ENCODE measurements at regions not wholly inside any gene's neighbourhood (a gene's known extent, or its start where the extent isn't known, plus 50 kb on each side); places are given as distances from the start of the nearest gene placed in this dataset.

DNA sequence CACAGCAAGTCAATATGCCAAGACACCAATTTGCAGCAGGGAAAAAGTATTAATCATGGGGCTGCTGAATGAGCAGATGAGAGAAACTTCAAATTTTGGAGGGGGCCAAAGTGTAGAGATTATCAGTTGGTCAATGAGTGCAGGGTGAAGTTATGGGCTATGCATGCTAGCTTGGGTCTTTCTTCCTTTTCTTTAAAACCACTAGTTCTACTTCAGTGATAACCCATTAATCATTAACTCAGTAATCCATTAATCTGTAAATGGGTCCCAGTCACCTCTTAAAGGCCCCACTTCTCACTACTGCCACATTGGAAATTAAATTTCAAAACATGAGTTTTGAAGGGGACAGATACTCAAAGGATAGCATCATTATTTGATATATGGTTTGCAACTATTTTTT, 688.6 kb upstream of the ADGRL4 start:
- no peaks in the 10 kb centered on the region for H3K27me3 ChIP-seq (ENCODE audit: control insufficient read depth, insufficient read depth, low read length)
- intact Hi-C loops (cut with micrococcal nuclease; ENCODE audit: unreplicated experiment): no loop called here
- no peak overlapping the region for H3K4me3 ChIP-seq (ENCODE audit: low read depth in 2 of 2, low read length in 2 of 2)
- CTCF ChIA-PET: no interaction called here
- no peaks in the 10 kb centered on the region for H3K36me3 ChIP-seq (ENCODE audit: control insufficient read depth, insufficient read depth, low read length)
- no peaks in the 10 kb centered on the region for H3K4me1 ChIP-seq (ENCODE audit: control insufficient read depth, insufficient read depth, low read length)
- in situ Hi-C loops (cut with HindIII; ENCODE audit: low pct_unique_long_range_greater_than_20kb, low sequenced_read_pairs): no loop called here
- no peak for ATAC-seq
- no peaks in the 10 kb centered on the region for H3K9me3 ChIP-seq (ENCODE audit: control insufficient read depth, insufficient read depth, low read depth, low read length)
- H3K27ac ChIP-seq (ENCODE audit: low read length): no peak overlapping the region
- no peak for DNase-seq (ENCODE audit: low read depth, low spot score)
- BruUV-seq (replicated peaks): no TSS peak
- TF ChIP-seq CTCF (IDR thresholded peaks at IDR 0.05): no peak
- no peak for TF ChIP-seq TCF7L2 (IDR thresholded peaks at IDR 0.05; ENCODE audit: low read depth, low read length)
- TF ChIP-seq REST (IDR thresholded peaks at IDR 0.05; ENCODE audit: insufficient read depth in 1 of 2, low read depth in 2 of 2, low read length in 1 of 2): no peak
- no peak for TF ChIP-seq SIN3A (IDR thresholded peaks at IDR 0.05; ENCODE audit: borderline replicate concordance, insufficient read depth, low read depth, low read length)
- no peak for TF ChIP-seq POLR2AphosphoS5 (IDR thresholded peaks at IDR 0.05; ENCODE audit: low read depth, low read length)
- POLR2A ChIA-PET: no interaction called here

DNA sequence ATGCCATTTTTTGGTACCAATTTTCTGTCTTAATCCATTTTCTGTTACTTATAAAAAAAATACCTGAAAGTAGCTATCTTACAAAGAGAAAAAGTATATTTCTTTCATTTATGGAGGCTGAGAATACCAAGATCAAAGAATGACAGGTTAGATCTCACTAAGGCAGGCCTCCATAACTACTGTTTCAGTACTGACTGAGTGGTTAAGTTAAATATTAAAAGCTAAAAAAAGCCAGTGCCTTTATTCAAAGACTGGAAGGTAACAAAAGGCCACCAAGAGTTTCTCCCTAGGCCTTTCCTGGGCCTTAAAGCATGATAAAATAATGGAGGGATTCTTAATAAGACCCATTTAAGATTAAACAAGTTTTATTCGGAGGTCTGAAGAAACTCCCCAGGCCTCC, 687.7 kb upstream of the ADGRL4 start:
- H3K27me3 ChIP-seq (ENCODE audit: control insufficient read depth, insufficient read depth, low read length): no peaks in the 10 kb centered on the region
- ATAC-seq: no peak
- in situ Hi-C loops (cut with HindIII; ENCODE audit: low pct_unique_long_range_greater_than_20kb, low sequenced_read_pairs) (no loop called here), intact Hi-C loops (cut with micrococcal nuclease; ENCODE audit: unreplicated experiment) (no loop called here)
- H3K27ac ChIP-seq (ENCODE audit: low read length): no peak overlapping the region
- ChIA-PET POLR2A (no interaction called here), CTCF (no interaction called here)
- BruUV-seq (replicated peaks): no TSS peak
- TF ChIP-seq SIN3A (IDR thresholded peaks at IDR 0.05; ENCODE audit: borderline replicate concordance, insufficient read depth, low read depth, low read length) (no peak), REST (IDR thresholded peaks at IDR 0.05; ENCODE audit: insufficient read depth in 1 of 2, low read depth in 2 of 2, low read length in 1 of 2) (no peak), TCF7L2 (IDR thresholded peaks at IDR 0.05; ENCODE audit: low read depth, low read length) (no peak), POLR2AphosphoS5 (IDR thresholded peaks at IDR 0.05; ENCODE audit: low read depth, low read length) (no peak), CTCF (IDR thresholded peaks at IDR 0.05) (no peak)
- DNase-seq (ENCODE audit: low read depth, low spot score): no peak
- H3K9me3 ChIP-seq (ENCODE audit: control insufficient read depth, insufficient read depth, low read depth, low read length): no peaks in the 10 kb centered on the region
- H3K4me1 ChIP-seq (ENCODE audit: control insufficient read depth, insufficient read depth, low read length): no peaks in the 10 kb centered on the region
- H3K36me3 ChIP-seq (ENCODE audit: control insufficient read depth, insufficient read depth, low read length): no peaks in the 10 kb centered on the region
- H3K4me3 ChIP-seq (ENCODE audit: low read depth in 2 of 2, low read length in 2 of 2): no peak overlapping the region

All from Panc1 (cell line).